Suprapubic skin (tissue), 4 donors: ENCODE measurements at regions not wholly inside any gene's neighbourhood (a gene's known extent, or its start where the extent isn't known, plus 50 kb on each side); places are given as distances from the start of the nearest gene placed in this dataset.

Experiments used
- DNase-seq, 2 donors: peaks; one replicate each; pipeline ENCODE4 v3.0.0-alpha.2; 2019; ENCODE audit warnings: low spot score in 2 of 2
- H3K27ac ChIP-seq: fragments of 200-600 bp; sonication (generic); one replicate; pipeline ENCODE4 v1.5.1; 2019
- H3K27me3 ChIP-seq: fragments of 200-600 bp; sonication (generic); one replicate; pipeline ENCODE4 v1.5.1; 2019
- H3K36me3 ChIP-seq: fragments of 200-600 bp; sonication (generic); one replicate; pipeline ENCODE4 v1.5.1; 2019
- H3K4me1 ChIP-seq: fragments of 200-600 bp; sonication (generic); one replicate; pipeline ENCODE4 v1.5.1; 2019
- H3K4me3 ChIP-seq: fragments of 200-600 bp; sonication (generic); one replicate; pipeline ENCODE4 v1.5.1; 2019; ENCODE audit warnings: mild to moderate bottlenecking
- H3K9me3 ChIP-seq: fragments of 200-600 bp; sonication (generic); one replicate; pipeline ENCODE4 v1.5.1; 2019
- CTCF ChIP-seq, 2 donors: fragments of 200-600 bp in 1 of 2; fragments of 450-650 bp in 1 of 2; sonication (generic) in 1 of 2; IDR thresholded peaks; one replicate each; pipeline ENCODE4 v1.5.1; 2016 to 2019; ENCODE audit warnings: antibody characterized with exemption in 2 of 2, mild to moderate bottlenecking in 1 of 2, moderate library complexity in 1 of 2
- EP300 ChIP-seq: sonication (generic); formaldehyde crosslinking; IDR thresholded peaks from one replicate; pipeline ENCODE4 v1.6.1; 2017; ENCODE audit warnings: antibody characterized with exemption
- POLR2A ChIP-seq, 2 donors: fragments of 450-650 bp; IDR thresholded peaks; one replicate each; pipeline ENCODE4 v1.6.1; 2017; ENCODE audit warnings: antibody characterized with exemption in 2 of 2, mild to moderate bottlenecking in 2 of 2, moderate library complexity in 2 of 2
- POLR2AphosphoS5 ChIP-seq, 3 donors: sonication (generic); formaldehyde crosslinking; IDR thresholded peaks; one replicate each; pipeline ENCODE4 v1.6.1; 2017; ENCODE audit warnings: antibody characterized with exemption in 3 of 3
- WGBS: methylation state at CpG from one replicate; pipeline ENCODE4 v1.1.5; 2018; 5-methylcytosine and 5-hydroxymethylcytosine counted together

- no peaks in the 10 kb centered on the region for H3K27me3 ChIP-seq
- H3K4me1 ChIP-seq = no peaks in the 10 kb centered on the region
- H3K36me3 ChIP-seq = no peaks in the 10 kb centered on the region
- DNase-seq = no peak
- H3K4me3 ChIP-seq = no peak overlapping the region
- TF ChIP-seq CTCF (IDR thresholded peaks at IDR 0.05) (no peak), EP300 (no peak), POLR2AphosphoS5 (IDR thresholded peaks at IDR 0.05) (no peak), POLR2A (IDR thresholded peaks at IDR 0.05) (no peak)
- H3K27ac ChIP-seq = no peak overlapping the region
- H3K9me3 ChIP-seq = no peaks in the 10 kb centered on the region
- WGBS = 45% methylated on average over 3 of the region's 3 CpGs
Measured at GRCh38 chr9:18371621-18372020, 102.3 kb upstream of the ADAMTSL1 start.

- no peaks in the 10 kb centered on the region for H3K9me3 ChIP-seq
- no peaks in the 10 kb centered on the region for H3K4me1 ChIP-seq
- TF ChIP-seq EP300 (no peak), POLR2AphosphoS5 (IDR thresholded peaks at IDR 0.05) (no peak), CTCF (IDR thresholded peaks at IDR 0.05) (no peak), POLR2A (IDR thresholded peaks at IDR 0.05) (no peak)
- H3K27me3 ChIP-seq = no peaks in the 10 kb centered on the region
- no peak overlapping the region for H3K27ac ChIP-seq
- no peaks in the 10 kb centered on the region for H3K36me3 ChIP-seq
- 58% methylated on average over 5 of the region's 5 CpGs for WGBS
- no peak for DNase-seq
- H3K4me3 ChIP-seq = no peak overlapping the region
Measured at GRCh38 chr9:18379073-18379811, 94.7 kb upstream of the ADAMTSL1 start.

GRCh38 chr9:18382243-18382642 lies 91.7 kb upstream of the ADAMTSL1 start:
- Histone ChIP-seq H3K9me3 (no peaks in the 10 kb centered on the region), H3K27ac (no peak overlapping the region), H3K4me3 (no peak overlapping the region), H3K4me1 (no peaks in the 10 kb centered on the region), H3K27me3 (no peaks in the 10 kb centered on the region), H3K36me3 (no peaks in the 10 kb centered on the region)
- TF ChIP-seq EP300 (no peak), POLR2AphosphoS5 (IDR thresholded peaks at IDR 0.05) (no peak), POLR2A (IDR thresholded peaks at IDR 0.05) (no peak), CTCF (IDR thresholded peaks at IDR 0.05) (no peak)
- 65% methylated on average over 4 of the region's 4 CpGs for WGBS
- no peak for DNase-seq

- H3K4me1 ChIP-seq = no peaks in the 10 kb centered on the region
- no peak overlapping the region for H3K4me3 ChIP-seq
- no peaks in the 10 kb centered on the region for H3K27me3 ChIP-seq
- no peaks in the 10 kb centered on the region for H3K9me3 ChIP-seq
- no peaks in the 10 kb centered on the region for H3K36me3 ChIP-seq
- TF ChIP-seq POLR2A (IDR thresholded peaks at IDR 0.05) (no peak), EP300 (no peak), POLR2AphosphoS5 (IDR thresholded peaks at IDR 0.05) (no peak), CTCF (IDR thresholded peaks at IDR 0.05) (no peak)
- no peak overlapping the region for H3K27ac ChIP-seq
- DNase-seq = no peak
- 82% methylated on average over 4 of the region's 4 CpGs for WGBS
Measured at GRCh38 chr9:18384066-18384465, 89.9 kb upstream of the ADAMTSL1 start.

- Histone ChIP-seq H3K27ac (no peak overlapping the region), H3K27me3 (no peaks in the 10 kb centered on the region), H3K9me3 (no peaks in the 10 kb centered on the region), H3K36me3 (no peaks in the 10 kb centered on the region), H3K4me3 (no peak overlapping the region), H3K4me1 (no peaks in the 10 kb centered on the region)
- no peak for TF ChIP-seq EP300
- TF ChIP-seq CTCF (IDR thresholded peaks at IDR 0.05) = no peak
- TF ChIP-seq POLR2A (IDR thresholded peaks at IDR 0.05) = no peak
- no peak for TF ChIP-seq POLR2AphosphoS5 (IDR thresholded peaks at IDR 0.05)
- 66% methylated on average over 6 of the region's 6 CpGs for WGBS
- DNase-seq = no peak
Measured at GRCh38 chr9:18385696-18386490, 88.1 kb upstream of the ADAMTSL1 start.
